ENCODE measurements at regions not wholly inside any gene's neighbourhood (a gene's known extent, or its start where the extent isn't known, plus 50 kb on each side); places are given as distances from the start of the nearest gene placed in this dataset.

DNA sequence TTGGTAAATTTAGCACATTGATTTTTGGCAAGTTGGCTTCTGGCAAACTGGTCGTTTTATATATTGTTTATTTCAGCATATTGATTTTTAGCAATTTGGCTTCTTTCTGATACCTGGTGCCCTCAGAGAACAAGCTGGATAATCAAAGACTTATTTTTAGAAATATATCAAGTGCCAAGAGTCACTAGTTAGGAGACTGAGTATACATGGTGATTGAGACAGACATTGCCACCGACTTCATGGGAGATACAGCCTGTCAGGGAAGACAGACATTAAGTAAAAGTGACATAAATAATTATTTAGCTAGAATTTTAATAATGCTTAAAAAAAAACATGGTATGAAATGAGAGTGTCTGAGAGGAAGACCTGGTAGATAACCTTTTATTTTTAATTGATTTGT, 242.3 kb upstream of the MTNR1B start:
- H3K27ac Mint-ChIP-seq: no peak overlapping the region
- Histone ChIP-seq H3K79me2 (replicated peaks; ENCODE audit: insufficient read depth) (no peaks in the 10 kb centered on the region), H3K4me1 (ENCODE audit: insufficient read depth) (no peaks in the 10 kb centered on the region; the same call in 1 of the 2 replicates), H3K4me2 (no peak overlapping the region), H2AFZ (no peak overlapping the region), H4K20me1 (replicated peaks; ENCODE audit: insufficient read depth) (no peaks in the 10 kb centered on the region), H3K27ac (ENCODE audit: low read depth) (no peak overlapping the region), H3K4me3 (no peak overlapping the region), H3K9me2 (ENCODE audit: insufficient read depth) (no peaks in the 10 kb centered on the region; the same call in 1 of the 2 replicates), H3F3A (replicated peaks; ENCODE audit: low read depth) (no peaks in the 10 kb centered on the region), H3K27me3 (ENCODE audit: insufficient read depth) (no peaks in the 10 kb centered on the region), H3K36me3 (ENCODE audit: insufficient read depth) (no peaks in the 10 kb centered on the region)
- peaks cover 2% of the 10 kb centered on the region for H3K27me3 Mint-ChIP-seq (ENCODE audit: insufficient read depth, low read depth, poor library complexity)
- TF ChIP-seq EZH2 (IDR thresholded peaks at IDR 0.05; ENCODE audit: low read depth, unreplicated experiment) (no peak), EZH2phosphoT487 (IDR thresholded peaks at IDR 0.05; ENCODE audit: unreplicated experiment) (no peak), CREB1 (CRISPR knock-in tag; IDR thresholded peaks at IDR 0.05; ENCODE audit: low read depth) (no peak), STAT1 (IDR thresholded peaks at IDR 0.05; ENCODE audit: unreplicated experiment) (no peak), ZNF114 (CRISPR knock-in tag; IDR thresholded peaks at IDR 0.05) (no peak), POLR2AphosphoS5 (IDR thresholded peaks at IDR 0.05; ENCODE audit: low read depth) (no peak), JUNB (IDR thresholded peaks at IDR 0.05; ENCODE audit: unreplicated experiment) (no peak)
- TF ChIP-seq, protein P1, sequence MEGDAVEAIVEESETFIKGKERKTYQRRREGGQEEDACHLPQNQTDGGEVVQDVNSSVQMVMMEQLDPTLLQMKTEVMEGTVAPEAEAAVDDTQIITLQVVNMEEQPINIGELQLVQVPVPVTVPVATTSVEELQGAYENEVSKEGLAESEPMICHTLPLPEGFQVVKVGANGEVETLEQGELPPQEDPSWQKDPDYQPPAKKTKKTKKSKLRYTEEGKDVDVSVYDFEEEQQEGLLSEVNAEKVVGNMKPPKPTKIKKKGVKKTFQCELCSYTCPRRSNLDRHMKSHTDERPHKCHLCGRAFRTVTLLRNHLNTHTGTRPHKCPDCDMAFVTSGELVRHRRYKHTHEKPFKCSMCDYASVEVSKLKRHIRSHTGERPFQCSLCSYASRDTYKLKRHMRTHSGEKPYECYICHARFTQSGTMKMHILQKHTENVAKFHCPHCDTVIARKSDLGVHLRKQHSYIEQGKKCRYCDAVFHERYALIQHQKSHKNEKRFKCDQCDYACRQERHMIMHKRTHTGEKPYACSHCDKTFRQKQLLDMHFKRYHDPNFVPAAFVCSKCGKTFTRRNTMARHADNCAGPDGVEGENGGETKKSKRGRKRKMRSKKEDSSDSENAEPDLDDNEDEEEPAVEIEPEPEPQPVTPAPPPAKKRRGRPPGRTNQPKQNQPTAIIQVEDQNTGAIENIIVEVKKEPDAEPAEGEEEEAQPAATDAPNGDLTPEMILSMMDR (conservative IDR thresholded peaks at IDR 0.05; ENCODE audit: low read depth in 2 of 2): no peak
- TF ChIP-seq, protein P2, sequence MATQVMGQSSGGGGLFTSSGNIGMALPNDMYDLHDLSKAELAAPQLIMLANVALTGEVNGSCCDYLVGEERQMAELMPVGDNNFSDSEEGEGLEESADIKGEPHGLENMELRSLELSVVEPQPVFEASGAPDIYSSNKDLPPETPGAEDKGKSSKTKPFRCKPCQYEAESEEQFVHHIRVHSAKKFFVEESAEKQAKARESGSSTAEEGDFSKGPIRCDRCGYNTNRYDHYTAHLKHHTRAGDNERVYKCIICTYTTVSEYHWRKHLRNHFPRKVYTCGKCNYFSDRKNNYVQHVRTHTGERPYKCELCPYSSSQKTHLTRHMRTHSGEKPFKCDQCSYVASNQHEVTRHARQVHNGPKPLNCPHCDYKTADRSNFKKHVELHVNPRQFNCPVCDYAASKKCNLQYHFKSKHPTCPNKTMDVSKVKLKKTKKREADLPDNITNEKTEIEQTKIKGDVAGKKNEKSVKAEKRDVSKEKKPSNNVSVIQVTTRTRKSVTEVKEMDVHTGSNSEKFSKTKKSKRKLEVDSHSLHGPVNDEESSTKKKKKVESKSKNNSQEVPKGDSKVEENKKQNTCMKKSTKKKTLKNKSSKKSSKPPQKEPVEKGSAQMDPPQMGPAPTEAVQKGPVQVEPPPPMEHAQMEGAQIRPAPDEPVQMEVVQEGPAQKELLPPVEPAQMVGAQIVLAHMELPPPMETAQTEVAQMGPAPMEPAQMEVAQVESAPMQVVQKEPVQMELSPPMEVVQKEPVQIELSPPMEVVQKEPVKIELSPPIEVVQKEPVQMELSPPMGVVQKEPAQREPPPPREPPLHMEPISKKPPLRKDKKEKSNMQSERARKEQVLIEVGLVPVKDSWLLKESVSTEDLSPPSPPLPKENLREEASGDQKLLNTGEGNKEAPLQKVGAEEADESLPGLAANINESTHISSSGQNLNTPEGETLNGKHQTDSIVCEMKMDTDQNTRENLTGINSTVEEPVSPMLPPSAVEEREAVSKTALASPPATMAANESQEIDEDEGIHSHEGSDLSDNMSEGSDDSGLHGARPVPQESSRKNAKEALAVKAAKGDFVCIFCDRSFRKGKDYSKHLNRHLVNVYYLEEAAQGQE (IDR thresholded peaks at IDR 0.05; ENCODE audit: unreplicated experiment): no peak
- TF ChIP-seq, protein P3, sequence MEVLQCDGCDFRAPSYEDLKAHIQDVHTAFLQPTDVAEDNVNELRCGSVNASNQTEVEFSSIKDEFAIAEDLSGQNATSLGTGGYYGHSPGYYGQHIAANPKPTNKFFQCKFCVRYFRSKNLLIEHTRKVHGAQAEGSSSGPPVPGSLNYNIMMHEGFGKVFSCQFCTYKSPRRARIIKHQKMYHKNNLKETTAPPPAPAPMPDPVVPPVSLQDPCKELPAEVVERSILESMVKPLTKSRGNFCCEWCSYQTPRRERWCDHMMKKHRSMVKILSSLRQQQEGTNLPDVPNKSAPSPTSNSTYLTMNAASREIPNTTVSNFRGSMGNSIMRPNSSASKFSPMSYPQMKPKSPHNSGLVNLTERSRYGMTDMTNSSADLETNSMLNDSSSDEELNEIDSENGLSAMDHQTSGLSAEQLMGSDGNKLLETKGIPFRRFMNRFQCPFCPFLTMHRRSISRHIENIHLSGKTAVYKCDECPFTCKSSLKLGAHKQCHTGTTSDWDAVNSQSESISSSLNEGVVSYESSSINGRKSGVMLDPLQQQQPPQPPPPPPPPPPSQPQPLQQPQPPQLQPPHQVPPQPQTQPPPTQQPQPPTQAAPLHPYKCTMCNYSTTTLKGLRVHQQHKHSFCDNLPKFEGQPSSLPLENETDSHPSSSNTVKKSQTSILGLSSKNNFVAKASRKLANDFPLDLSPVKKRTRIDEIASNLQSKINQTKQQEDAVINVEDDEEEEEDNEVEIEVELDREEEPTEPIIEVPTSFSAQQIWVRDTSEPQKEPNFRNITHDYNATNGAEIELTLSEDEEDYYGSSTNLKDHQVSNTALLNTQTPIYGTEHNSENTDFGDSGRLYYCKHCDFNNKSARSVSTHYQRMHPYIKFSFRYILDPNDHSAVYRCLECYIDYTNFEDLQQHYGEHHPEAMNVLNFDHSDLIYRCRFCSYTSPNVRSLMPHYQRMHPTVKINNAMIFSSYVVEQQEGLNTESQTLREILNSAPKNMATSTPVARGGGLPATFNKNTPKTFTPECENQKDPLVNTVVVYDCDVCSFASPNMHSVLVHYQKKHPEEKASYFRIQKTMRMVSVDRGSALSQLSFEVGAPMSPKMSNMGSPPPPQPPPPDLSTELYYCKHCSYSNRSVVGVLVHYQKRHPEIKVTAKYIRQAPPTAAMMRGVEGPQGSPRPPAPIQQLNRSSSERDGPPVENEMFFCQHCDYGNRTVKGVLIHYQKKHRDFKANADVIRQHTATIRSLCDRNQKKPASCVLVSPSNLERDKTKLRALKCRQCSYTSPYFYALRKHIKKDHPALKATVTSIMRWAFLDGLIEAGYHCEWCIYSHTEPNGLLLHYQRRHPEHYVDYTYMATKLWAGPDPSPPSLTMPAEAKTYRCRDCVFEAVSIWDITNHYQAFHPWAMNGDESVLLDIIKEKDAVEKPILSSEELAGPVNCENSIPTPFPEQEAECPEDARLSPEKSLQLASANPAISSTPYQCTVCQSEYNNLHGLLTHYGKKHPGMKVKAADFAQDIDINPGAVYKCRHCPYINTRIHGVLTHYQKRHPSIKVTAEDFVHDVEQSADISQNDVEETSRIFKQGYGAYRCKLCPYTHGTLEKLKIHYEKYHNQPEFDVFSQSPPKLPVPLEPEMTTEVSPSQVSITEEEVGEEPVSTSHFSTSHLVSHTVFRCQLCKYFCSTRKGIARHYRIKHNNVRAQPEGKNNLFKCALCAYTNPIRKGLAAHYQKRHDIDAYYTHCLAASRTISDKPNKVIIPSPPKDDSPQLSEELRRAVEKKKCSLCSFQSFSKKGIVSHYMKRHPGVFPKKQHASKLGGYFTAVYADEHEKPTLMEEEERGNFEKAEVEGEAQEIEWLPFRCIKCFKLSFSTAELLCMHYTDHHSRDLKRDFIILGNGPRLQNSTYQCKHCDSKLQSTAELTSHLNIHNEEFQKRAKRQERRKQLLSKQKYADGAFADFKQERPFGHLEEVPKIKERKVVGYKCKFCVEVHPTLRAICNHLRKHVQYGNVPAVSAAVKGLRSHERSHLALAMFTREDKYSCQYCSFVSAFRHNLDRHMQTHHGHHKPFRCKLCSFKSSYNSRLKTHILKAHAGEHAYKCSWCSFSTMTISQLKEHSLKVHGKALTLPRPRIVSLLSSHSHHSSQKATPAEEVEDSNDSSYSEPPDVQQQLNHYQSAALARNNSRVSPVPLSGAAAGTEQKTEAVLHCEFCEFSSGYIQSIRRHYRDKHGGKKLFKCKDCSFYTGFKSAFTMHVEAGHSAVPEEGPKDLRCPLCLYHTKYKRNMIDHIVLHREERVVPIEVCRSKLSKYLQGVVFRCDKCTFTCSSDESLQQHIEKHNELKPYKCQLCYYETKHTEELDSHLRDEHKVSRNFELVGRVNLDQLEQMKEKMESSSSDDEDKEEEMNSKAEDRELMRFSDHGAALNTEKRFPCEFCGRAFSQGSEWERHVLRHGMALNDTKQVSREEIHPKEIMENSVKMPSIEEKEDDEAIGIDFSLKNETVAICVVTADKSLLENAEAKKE (CRISPR knock-in tag; IDR thresholded peaks at IDR 0.05): no peak
- TF ChIP-seq, protein P4, sequence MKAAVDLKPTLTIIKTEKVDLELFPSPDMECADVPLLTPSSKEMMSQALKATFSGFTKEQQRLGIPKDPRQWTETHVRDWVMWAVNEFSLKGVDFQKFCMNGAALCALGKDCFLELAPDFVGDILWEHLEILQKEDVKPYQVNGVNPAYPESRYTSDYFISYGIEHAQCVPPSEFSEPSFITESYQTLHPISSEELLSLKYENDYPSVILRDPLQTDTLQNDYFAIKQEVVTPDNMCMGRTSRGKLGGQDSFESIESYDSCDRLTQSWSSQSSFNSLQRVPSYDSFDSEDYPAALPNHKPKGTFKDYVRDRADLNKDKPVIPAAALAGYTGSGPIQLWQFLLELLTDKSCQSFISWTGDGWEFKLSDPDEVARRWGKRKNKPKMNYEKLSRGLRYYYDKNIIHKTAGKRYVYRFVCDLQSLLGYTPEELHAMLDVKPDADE (IDR thresholded peaks at IDR 0.05): no peak
- peaks cover 4% of the 10 kb centered on the region; the same call in 2 of the 3 replicates for H3K9me3 Mint-ChIP-seq
- ATAC-seq (no peak), DNase-seq (ENCODE audit: low spot score) (no peak)
- peaks cover 8% of the 10 kb centered on the region; the same call in 2 of the 3 replicates for H3K4me1 Mint-ChIP-seq
- no peak overlapping the region for H3K4me3 Mint-ChIP-seq
- H3K36me3 Mint-ChIP-seq (ENCODE audit: low read depth): peaks cover 14% of the 10 kb centered on the region; the same call in 2 of the 3 replicates

All from GM23338 (cell line).